Endodermal cell (in vitro differentiated cells): ENCODE measurements at regions not wholly inside any gene's neighbourhood (a gene's known extent, or its start where the extent isn't known, plus 50 kb on each side); places are given as distances from the start of the nearest gene placed in this dataset.

Source experiments
- DNase-seq: peaks from one replicate; pipeline ENCODE4 v3.0.0-alpha.2; 2017
- H3K27ac ChIP-seq: 2 replicates; pipeline ENCODE4 v1.5.1; 2013; ENCODE audit warnings: mild to moderate bottlenecking, low read depth, low read length, moderate library complexity
- H3K27me3 ChIP-seq: 2 replicates; pipeline ENCODE4 v1.6.1; 2013; ENCODE audit warnings: mild to moderate bottlenecking, low read length, moderate library complexity; ENCODE audit not compliant: insufficient read depth, control insufficient read depth, poor library complexity, severe bottlenecking
- H3K36me3 ChIP-seq: 2 replicates; pipeline ENCODE4 v1.7.0; 2013; ENCODE audit warnings: mild to moderate bottlenecking, low read length, moderate library complexity; ENCODE audit not compliant: control insufficient read depth, insufficient read depth
- H3K4me1 ChIP-seq: one replicate; pipeline ENCODE4 v1.7.0; 2013; ENCODE audit warnings: low read length; ENCODE audit not compliant: control insufficient read depth, insufficient read depth
- H3K4me3 ChIP-seq: 2 replicates; pipeline ENCODE4 v1.5.1; 2013; ENCODE audit warnings: mild to moderate bottlenecking, low read length, moderate library complexity
- H3K9ac ChIP-seq: 2 replicates; pipeline ENCODE4 v1.6.1; 2013; ENCODE audit warnings: mild to moderate bottlenecking, low read length, moderate library complexity; ENCODE audit not compliant: poor library complexity, severe bottlenecking; ENCODE audit errors: extremely low read depth
- H3K9me3 ChIP-seq: 2 replicates; pipeline ENCODE4 v1.6.1; 2013; ENCODE audit warnings: mild to moderate bottlenecking, low read length, moderate library complexity; ENCODE audit not compliant: control insufficient read depth
- H3K27ac Mint-ChIP-seq: 2 replicates; pipeline ENCODE4 v1.8.0; 2020; ENCODE audit warnings: mixed read lengths
- H3K27me3 Mint-ChIP-seq: 2 replicates; pipeline ENCODE4 v1.8.0; 2021; ENCODE audit warnings: mild to moderate bottlenecking, mixed read lengths; ENCODE audit not compliant: insufficient read depth
- H3K36me3 Mint-ChIP-seq: 2 replicates; pipeline ENCODE4 v1.8.0; 2020; ENCODE audit warnings: low read depth, mixed read lengths
- H3K4me1 Mint-ChIP-seq: 2 replicates; pipeline ENCODE4 v1.8.0; 2020; ENCODE audit warnings: mixed read lengths
- H3K4me3 Mint-ChIP-seq: 2 replicates; pipeline ENCODE4 v1.8.0; 2020; ENCODE audit warnings: mild to moderate bottlenecking, moderate library complexity, mixed read lengths
- H3K9me3 Mint-ChIP-seq: 2 replicates; pipeline ENCODE4 v1.8.0; 2020; ENCODE audit warnings: mild to moderate bottlenecking, mixed read lengths
- CTCF ChIP-seq: fragments of 200-600 bp; sonication (generic); conservative IDR thresholded peaks from 2 replicates; pipeline ENCODE4 v1.5.0; 2021; ENCODE audit warnings: antibody characterized with exemption, mild to moderate bottlenecking
- WGBS, 2 experiments: methylation state at CpG; one replicate each; pipeline versions ENCODE4 v1.1.5 to v1.1.7; 2013; ENCODE audit warnings: missing lambda C conversion rate in 2 of 2, mixed read lengths in 1 of 2; ENCODE audit not compliant: insufficient coverage in 1 of 2, insufficient read length in 1 of 2; 5-methylcytosine and 5-hydroxymethylcytosine counted together

GRCh38 chr2:5290900-5291546, 401.2 kb upstream of the SOX11 start:
- H3K4me3 Mint-ChIP-seq, result no peak overlapping the region
- Histone ChIP-seq H3K9ac (no peak overlapping the region), H3K4me1 (peaks cover 5% of the 10 kb centered on the region), H3K27me3 (no peaks in the 10 kb centered on the region), H3K36me3 (no peaks in the 10 kb centered on the region), H3K4me3 (no peak overlapping the region), H3K9me3 (no peaks in the 10 kb centered on the region), H3K27ac (no peak overlapping the region)
- H3K27me3 Mint-ChIP-seq, result peaks cover 5% of the 10 kb centered on the region
- TF ChIP-seq CTCF, result no peak
- WGBS, 2 experiments, result 45 to 50% methylated on average over 2 of the region's 2 CpGs
- H3K4me1 Mint-ChIP-seq, result peaks cover 25% of the 10 kb centered on the region
- no peak for DNase-seq
- H3K36me3 Mint-ChIP-seq, result no peaks in the 10 kb centered on the region
- H3K27ac Mint-ChIP-seq, result no peak overlapping the region
- no peaks in the 10 kb centered on the region for H3K9me3 Mint-ChIP-seq

GRCh38 chr2:5304640-5305039, 387.5 kb upstream of the SOX11 start:
- no peak overlapping the region for H3K27ac ChIP-seq
- no peaks in the 10 kb centered on the region for H3K27me3 ChIP-seq
- H3K27ac Mint-ChIP-seq, result no peak overlapping the region
- WGBS, 2 experiments, result 100% methylated on average over 1 of the region's 1 CpG; no CpG with 5 or more reads in 1 of the 2 experiments
- peaks cover 10% of the 10 kb centered on the region for H3K9me3 ChIP-seq
- H3K36me3 Mint-ChIP-seq, result no peaks in the 10 kb centered on the region
- H3K4me1 ChIP-seq, result no peaks in the 10 kb centered on the region
- no peak overlapping the region for H3K4me3 ChIP-seq
- peaks cover 15% of the 10 kb centered on the region for H3K9me3 Mint-ChIP-seq
- H3K27me3 Mint-ChIP-seq, result no peaks in the 10 kb centered on the region
- TF ChIP-seq CTCF, result no peak
- no peaks in the 10 kb centered on the region for H3K36me3 ChIP-seq
- H3K4me1 Mint-ChIP-seq, result no peaks in the 10 kb centered on the region
- no peak for DNase-seq
- no peak overlapping the region for H3K9ac ChIP-seq
- no peak overlapping the region for H3K4me3 Mint-ChIP-seq

- 36 to 39% methylated on average over 2 of the region's 2 CpGs for WGBS, 2 experiments
- Histone ChIP-seq H3K27ac (no peak overlapping the region), H3K36me3 (no peaks in the 10 kb centered on the region), H3K9ac (no peak overlapping the region), H3K27me3 (no peaks in the 10 kb centered on the region), H3K4me1 (peaks cover 7% of the 10 kb centered on the region), H3K4me3 (no peak overlapping the region), H3K9me3 (no peaks in the 10 kb centered on the region)
- Mint-ChIP-seq H3K4me3 (no peak overlapping the region), H3K36me3 (no peaks in the 10 kb centered on the region), H3K27me3 (no peaks in the 10 kb centered on the region), H3K9me3 (no peaks in the 10 kb centered on the region), H3K27ac (no peak overlapping the region), H3K4me1 (peaks cover 8% of the 10 kb centered on the region)
- no peak for DNase-seq
- TF ChIP-seq CTCF, result no peak
These were observed 377.1 kb upstream of the SOX11 start for GRCh38 chr2:5315041-5315440.
